DOHH2 (cell line): ENCODE measurements at regions not wholly inside any gene's neighbourhood (a gene's known extent, or its start where the extent isn't known, plus 50 kb on each side); places are given as distances from the start of the nearest gene placed in this dataset.
A peak's percentile ranks its signal among the peaks of the same experiment; 100 is the strongest.

Experiments used
- H3F3A ChIP-seq: fragments of 200-600 bp; sonication (generic), shearing (Covaris generic); 2 replicates; pipeline ENCODE4 v1.6.0; 2016; ENCODE audit warnings: antibody characterized with exemption, mild to moderate bottlenecking; ENCODE audit not compliant: control insufficient read depth, insufficient read depth
- H3K27ac ChIP-seq: fragments of 200-600 bp; sonication (generic); 2 replicates; pipeline ENCODE4 v1.5.1; 2014; ENCODE audit warnings: low read depth, mild to moderate bottlenecking, low read length, moderate library complexity
- H3K27me3 ChIP-seq: fragments of 200-600 bp; sonication (generic); 2 replicates; pipeline ENCODE4 v1.6.1; 2014; ENCODE audit warnings: mild to moderate bottlenecking, low read length, mixed read lengths; ENCODE audit not compliant: control insufficient read depth
- H3K36me3 ChIP-seq: fragments of 200-600 bp; sonication (generic); 2 replicates; pipeline ENCODE4 v1.6.1; 2014; ENCODE audit warnings: mild to moderate bottlenecking, low read length, moderate library complexity, mixed read lengths; ENCODE audit not compliant: control insufficient read depth
- H3K4me1 ChIP-seq: fragments of 200-600 bp; sonication (generic); 2 replicates; pipeline ENCODE4 v1.6.1; 2014; ENCODE audit warnings: mild to moderate bottlenecking, low read length, mixed read lengths; ENCODE audit not compliant: control insufficient read depth
- H3K4me2 ChIP-seq: fragments of 200-600 bp; sonication (generic); 2 replicates; pipeline ENCODE4 v1.6.0; 2014; ENCODE audit warnings: mild to moderate bottlenecking, low read length, moderate library complexity
- H3K4me3 ChIP-seq: fragments of 200-600 bp; sonication (generic); 2 replicates; pipeline ENCODE4 v1.5.1; 2014; ENCODE audit warnings: mild to moderate bottlenecking, low read length, mixed read lengths
- H3K79me2 ChIP-seq: fragments of 200-600 bp; sonication (generic); 2 replicates; pipeline ENCODE4 v1.6.1; 2014; ENCODE audit warnings: mild to moderate bottlenecking, low read length, mixed read lengths; ENCODE audit not compliant: control insufficient read depth
- H3K9me2 ChIP-seq: fragments of 200-600 bp; sonication (generic); replicated peaks from 2 replicates; pipeline ENCODE4 v1.6.1; 2014; ENCODE audit warnings: mild to moderate bottlenecking, low read length, mixed read lengths; ENCODE audit not compliant: control insufficient read depth
- H3K9me3 ChIP-seq: fragments of 200-600 bp; sonication (generic); 2 replicates; pipeline ENCODE4 v1.6.1; 2014; ENCODE audit warnings: antibody characterized with exemption, low read length, mixed read lengths; ENCODE audit not compliant: control insufficient read depth, insufficient read depth
- H4K20me1 ChIP-seq: fragments of 200-600 bp; sonication (generic); 2 replicates; pipeline ENCODE4 v1.6.0; 2014; ENCODE audit warnings: low read depth, mild to moderate bottlenecking, antibody characterized with exemption, low read length, moderate library complexity; ENCODE audit not compliant: control insufficient read depth, insufficient read depth
- EZH2phosphoT487 ChIP-seq: fragments of 200-600 bp; sonication (generic); IDR thresholded peaks from 2 replicates; pipeline ENCODE4 v1.6.1; 2017; ENCODE audit warnings: borderline replicate concordance, mild to moderate bottlenecking, antibody characterized with exemption, low read length, moderate library complexity, mixed read lengths
- TF ChIP-seq, protein P1 (sequence below): fragments of 200-600 bp; sonication (generic); IDR thresholded peaks from one replicate; pipeline ENCODE4 v1.5.1; 2014; ENCODE audit warnings: antibody characterized with exemption, mild to moderate bottlenecking, low read depth, low read length; ENCODE audit not compliant: poor library complexity, severe bottlenecking

DNA sequence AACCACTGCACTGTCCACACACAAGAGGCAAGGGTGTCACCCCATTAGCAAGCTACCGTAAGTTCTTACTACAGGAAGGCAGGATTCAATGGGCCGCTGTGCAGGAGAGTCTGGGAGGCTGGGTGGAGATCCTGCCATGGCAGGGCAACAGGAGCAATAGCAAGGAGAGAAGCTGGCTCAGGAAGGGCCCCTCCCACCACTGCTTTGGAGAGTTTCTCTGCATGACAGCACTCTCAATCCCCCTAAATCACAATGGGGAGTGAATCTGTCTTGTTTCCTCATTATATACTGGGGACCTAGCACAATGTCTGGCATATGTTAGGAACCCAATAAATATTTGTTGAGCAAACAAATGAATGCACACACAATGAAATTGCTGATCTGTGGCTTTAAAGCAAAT is 83.2 kb upstream of the SFMBT2 start:
- no peaks in the 10 kb centered on the region for H3K27me3 ChIP-seq
- peak overlapping the region; percentile 30 for H3K4me2 ChIP-seq
- no peaks in the 10 kb centered on the region for H3K79me2 ChIP-seq
- H3K27ac ChIP-seq = no peak overlapping the region
- no peaks in the 10 kb centered on the region for H4K20me1 ChIP-seq
- H3K36me3 ChIP-seq = no peaks in the 10 kb centered on the region
- no peaks in the 10 kb centered on the region for H3K9me2 ChIP-seq
- peaks cover 71% of the 10 kb centered on the region for H3K4me1 ChIP-seq
- TF ChIP-seq, protein P1, sequence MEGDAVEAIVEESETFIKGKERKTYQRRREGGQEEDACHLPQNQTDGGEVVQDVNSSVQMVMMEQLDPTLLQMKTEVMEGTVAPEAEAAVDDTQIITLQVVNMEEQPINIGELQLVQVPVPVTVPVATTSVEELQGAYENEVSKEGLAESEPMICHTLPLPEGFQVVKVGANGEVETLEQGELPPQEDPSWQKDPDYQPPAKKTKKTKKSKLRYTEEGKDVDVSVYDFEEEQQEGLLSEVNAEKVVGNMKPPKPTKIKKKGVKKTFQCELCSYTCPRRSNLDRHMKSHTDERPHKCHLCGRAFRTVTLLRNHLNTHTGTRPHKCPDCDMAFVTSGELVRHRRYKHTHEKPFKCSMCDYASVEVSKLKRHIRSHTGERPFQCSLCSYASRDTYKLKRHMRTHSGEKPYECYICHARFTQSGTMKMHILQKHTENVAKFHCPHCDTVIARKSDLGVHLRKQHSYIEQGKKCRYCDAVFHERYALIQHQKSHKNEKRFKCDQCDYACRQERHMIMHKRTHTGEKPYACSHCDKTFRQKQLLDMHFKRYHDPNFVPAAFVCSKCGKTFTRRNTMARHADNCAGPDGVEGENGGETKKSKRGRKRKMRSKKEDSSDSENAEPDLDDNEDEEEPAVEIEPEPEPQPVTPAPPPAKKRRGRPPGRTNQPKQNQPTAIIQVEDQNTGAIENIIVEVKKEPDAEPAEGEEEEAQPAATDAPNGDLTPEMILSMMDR = no peak
- no peak for TF ChIP-seq EZH2phosphoT487
- no peaks in the 10 kb centered on the region for H3K9me3 ChIP-seq
- H3F3A ChIP-seq = peaks cover 16% of the 10 kb centered on the region
- no peak overlapping the region for H3K4me3 ChIP-seq

DNA sequence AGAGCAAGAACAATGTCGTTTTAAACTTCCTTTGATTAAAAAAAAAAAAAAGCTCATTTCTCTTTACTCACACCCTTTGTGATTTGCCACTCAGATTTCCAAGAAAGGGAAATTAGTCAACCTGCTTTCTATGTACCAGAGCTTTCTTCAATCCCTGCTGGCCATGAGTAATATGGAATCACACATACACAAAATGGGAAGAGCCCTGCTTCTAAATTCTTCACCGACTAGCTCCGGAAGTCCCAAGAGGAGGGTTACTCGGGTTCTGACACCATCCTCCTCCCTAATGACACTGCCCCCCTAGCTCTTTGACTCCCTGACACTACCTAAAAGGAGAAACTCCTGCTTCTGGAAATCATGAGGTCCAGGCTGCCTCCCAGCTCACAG is 81.8 kb upstream of the SFMBT2 start:
- H3K4me2 ChIP-seq = peak overlapping the region; percentile 72
- H3K9me2 ChIP-seq = no peaks in the 10 kb centered on the region
- H3F3A ChIP-seq = peaks cover 21% of the 10 kb centered on the region
- peak overlapping the region; percentile 76 for H3K27ac ChIP-seq
- H3K9me3 ChIP-seq = no peaks in the 10 kb centered on the region
- H3K4me1 ChIP-seq = peaks cover 84% of the 10 kb centered on the region
- peak overlapping the region; percentile 50 for H3K4me3 ChIP-seq
- H3K36me3 ChIP-seq = no peaks in the 10 kb centered on the region
- no peaks in the 10 kb centered on the region for H4K20me1 ChIP-seq
- no peak for TF ChIP-seq EZH2phosphoT487
- TF ChIP-seq, protein P1 = no peak
- H3K79me2 ChIP-seq = no peaks in the 10 kb centered on the region
- no peaks in the 10 kb centered on the region for H3K27me3 ChIP-seq

DNA sequence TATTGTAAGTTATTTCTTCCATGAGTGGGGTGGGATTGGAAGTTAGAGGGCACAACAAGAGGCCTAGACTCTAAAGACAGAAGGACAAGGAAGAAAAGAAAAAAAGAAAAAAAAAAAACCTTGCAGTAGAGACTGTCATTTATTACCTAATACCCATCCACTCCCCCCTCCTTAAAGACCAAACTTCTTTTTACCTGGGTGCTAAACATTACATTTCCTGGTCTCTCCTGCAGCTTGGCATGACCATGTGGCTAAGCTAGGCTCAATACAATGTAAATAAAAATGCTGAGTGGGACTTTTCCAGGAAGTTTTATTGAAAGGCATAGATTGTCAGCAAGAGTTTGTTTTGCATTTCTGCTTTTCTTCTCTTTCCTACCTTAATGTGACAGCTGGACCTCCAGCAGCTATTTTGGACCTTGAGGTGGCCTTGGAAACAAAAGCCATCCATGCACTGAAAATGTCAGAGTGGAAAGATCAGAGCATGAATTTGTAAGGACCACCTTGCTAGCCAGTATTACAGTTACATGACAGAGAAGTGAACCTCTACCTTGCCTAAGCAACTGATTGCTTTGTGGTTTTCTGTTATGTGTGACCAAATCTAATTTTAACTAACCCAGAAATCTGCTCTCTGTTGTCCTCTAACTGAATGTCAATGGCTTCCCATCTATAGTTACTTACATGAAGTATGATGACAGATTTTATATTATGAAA is 81.3 kb upstream of the SFMBT2 start:
- Histone ChIP-seq H3F3A (peaks cover 21% of the 10 kb centered on the region), H3K9me2 (no peaks in the 10 kb centered on the region), H3K4me2 (peak overlapping the region; percentile 72), H3K4me1 (peaks cover 89% of the 10 kb centered on the region), H3K4me3 (peak overlapping the region; percentile 50), H4K20me1 (no peaks in the 10 kb centered on the region), H3K27me3 (no peaks in the 10 kb centered on the region), H3K27ac (peak overlapping the region; percentile 76), H3K79me2 (no peaks in the 10 kb centered on the region), H3K36me3 (no peaks in the 10 kb centered on the region), H3K9me3 (no peaks in the 10 kb centered on the region)
- TF ChIP-seq, protein P1 = no peak
- no peak for TF ChIP-seq EZH2phosphoT487
